ENCODE measurements at regions not wholly inside any gene's neighbourhood (a gene's known extent, or its start where the extent isn't known, plus 50 kb on each side); places are given as distances from the start of the nearest gene placed in this dataset.

- TF ChIP-seq POLR2AphosphoS5 (IDR thresholded peaks at IDR 0.05; ENCODE audit: low read depth, low read length) (no peak), REST (IDR thresholded peaks at IDR 0.05; ENCODE audit: insufficient read depth in 1 of 2, low read depth in 2 of 2, low read length in 2 of 2) (no peak), SIN3A (IDR thresholded peaks at IDR 0.05; ENCODE audit: borderline replicate concordance, insufficient read depth, low read length) (no peak)
These were observed 989.8 kb downstream of the ADGRL2 start for GRCh38 chr1:82790556-82790955.
